ENCODE measurements at regions not wholly inside any gene's neighbourhood (a gene's known extent, or its start where the extent isn't known, plus 50 kb on each side); places are given as distances from the start of the nearest gene placed in this dataset.

GRCh38 chr13:100854006-100854405, 179.4 kb upstream of the TMTC4 start:
- no peak overlapping the region for H4K8ac ChIP-seq (ENCODE audit: low read depth in 2 of 2, low read length in 2 of 2)
- H2BK5ac ChIP-seq (ENCODE audit: low read depth, low read length, poor library complexity, severe bottlenecking), result no peak overlapping the region
- no peak overlapping the region for H3K4me3 ChIP-seq (ENCODE audit: insufficient read depth, low read depth, low read length)
- H3K79me1 ChIP-seq (ENCODE audit: low read depth in 1 of 2, low read length in 2 of 2), result no peaks in the 10 kb centered on the region
- no peak overlapping the region for H2BK20ac ChIP-seq (ENCODE audit: low read depth, low read length)
- no peak overlapping the region for H2BK120ac ChIP-seq (ENCODE audit: low read depth, low read length)
- no peaks in the 10 kb centered on the region for H3K9me1 ChIP-seq (ENCODE audit: insufficient read depth, low read length)
- no peak overlapping the region for H3K4me2 ChIP-seq (ENCODE audit: low read depth, low read length)
- no peaks in the 10 kb centered on the region for H3K4me1 ChIP-seq (ENCODE audit: control insufficient read depth, insufficient read depth, low read length)
- no peak overlapping the region for H3K9ac ChIP-seq (ENCODE audit: low read depth, low read length)
- H3K18ac ChIP-seq (ENCODE audit: low read depth, low read length), result no peak overlapping the region
- no peaks in the 10 kb centered on the region for H4K20me1 ChIP-seq (ENCODE audit: insufficient read depth, low read length)
- H2BK15ac ChIP-seq (ENCODE audit: low read depth, low read length), result no peak overlapping the region
- DNase-seq (no peak), ATAC-seq (ENCODE audit: low read depth) (no peak)
- no peak overlapping the region for H3K56ac ChIP-seq (ENCODE audit: extremely low read depth, insufficient read depth, low read length)
- H3K27ac ChIP-seq (ENCODE audit: insufficient read depth, low read length), result no peak overlapping the region
- H3K36me3 ChIP-seq (ENCODE audit: control insufficient read depth, insufficient read depth, low read length), result no peaks in the 10 kb centered on the region
- BruUV-seq (replicated peaks), result no TSS peak
- peaks cover 3% of the 10 kb centered on the region for H3K9me3 ChIP-seq (ENCODE audit: control insufficient read depth, insufficient read depth, low read length)
- POLR2A ChIA-PET (ENCODE audit: unreplicated experiment), result no interaction called here
- CTCF ChIA-PET, result no interaction called here
- no peak overlapping the region for H3K14ac ChIP-seq (replicated peaks; ENCODE audit: low read depth, low read length)
- in situ Hi-C loops (cut with MboI; ENCODE audit: low sequenced_read_pairs), result no loop called here
- intact Hi-C loops (cut with micrococcal nuclease), result no loop called here
- no peak overlapping the region for H3K23ac ChIP-seq (ENCODE audit: low read depth, low read length)
- H2AK9ac ChIP-seq (replicated peaks; ENCODE audit: low read depth, low read length, poor library complexity), result no peak overlapping the region
- no peak overlapping the region for H3K4ac ChIP-seq (ENCODE audit: low read depth, low read length)
- dilution Hi-C loops (cut with HindIII; ENCODE audit: low sequenced_read_pairs, unreplicated experiment), result no loop called here
- 25% methylated on average over 4 of the region's 6 CpGs; no CpG with 5 or more reads in 1 of the 2 experiments for WGBS, 2 experiments (ENCODE audit: extremely low coverage in 2 of 2, insufficient read length in 1 of 2)
- H4K5ac ChIP-seq (ENCODE audit: low read depth, low read length), result no peak overlapping the region
- H2AK5ac ChIP-seq (ENCODE audit: low read depth, low read length), result no peak overlapping the region
- H3K27me3 ChIP-seq (ENCODE audit: control insufficient read depth, insufficient read depth, low read length), result peaks cover 4% of the 10 kb centered on the region
- no peak overlapping the region for H4K91ac ChIP-seq (ENCODE audit: insufficient read depth, low read depth, low read length)
- no peak overlapping the region for H2AFZ ChIP-seq (replicated peaks; ENCODE audit: low read length, poor library complexity)
- TF ChIP-seq BHLHE40 (IDR thresholded peaks at IDR 0.05; ENCODE audit: low read depth, low read length) (no peak), ELK1 (IDR thresholded peaks at IDR 0.05; ENCODE audit: borderline replicate concordance, low read depth, low read length) (no peak), USF2 (IDR thresholded peaks at IDR 0.05; ENCODE audit: low read depth, low read length) (no peak), POLR2A (IDR thresholded peaks at IDR 0.05; ENCODE audit: low read depth, low read length) (no peak), CHD1 (IDR thresholded peaks at IDR 0.05; ENCODE audit: low read depth, low read length) (no peak), RAD21 (IDR thresholded peaks at IDR 0.05; ENCODE audit: low read length) (no peak), NFE2L2 (IDR thresholded peaks at IDR 0.05; ENCODE audit: low read depth, low read length) (no peak), MAZ (IDR thresholded peaks at IDR 0.05; ENCODE audit: borderline replicate concordance, low read depth, low read length) (no peak), MAFK (IDR thresholded peaks at IDR 0.05; ENCODE audit: low read depth, low read length) (no peak), RCOR1 (IDR thresholded peaks at IDR 0.05; ENCODE audit: insufficient replicate concordance, low read length) (no peak), FOS (IDR thresholded peaks at IDR 0.05; ENCODE audit: low read depth, low read length) (no peak)
